GM12892 (cell line): ENCODE measurements at regions not wholly inside any gene's neighbourhood (a gene's known extent, or its start where the extent isn't known, plus 50 kb on each side); places are given as distances from the start of the nearest gene placed in this dataset.

Experiments used
- POLR2A ChIP-seq: IDR thresholded peaks from 2 replicates; pipeline ENCODE4 v1.6.1; 2011; ENCODE audit warnings: low read depth, low read length, control low read depth
- POLR2AphosphoS5 ChIP-seq: IDR thresholded peaks from 2 replicates; pipeline ENCODE4 v1.6.1; 2011; ENCODE audit warnings: low read depth, low read length, control low read depth
- TAF1 ChIP-seq: IDR thresholded peaks from 2 replicates; pipeline ENCODE4 v1.6.1; 2011; ENCODE audit warnings: low read depth, mild to moderate bottlenecking, control low read depth, low read length, borderline replicate concordance

GRCh38 chr2:104406261-104406726 is 447.6 kb upstream of the POU3F3 start:
- TF ChIP-seq POLR2AphosphoS5 (no peak), POLR2A (no peak), TAF1 (no peak)
